ENCODE measurements at regions not wholly inside any gene's neighbourhood (a gene's known extent, or its start where the extent isn't known, plus 50 kb on each side); places are given as distances from the start of the nearest gene placed in this dataset.
A peak's percentile ranks its signal among the peaks of the same experiment; 100 is the strongest.
"Not testable (repeated sequence)": the region's sequence is repeated elsewhere in the genome, so short reads cannot be mapped to it uniquely, and the experiment has no call there.

DNA sequence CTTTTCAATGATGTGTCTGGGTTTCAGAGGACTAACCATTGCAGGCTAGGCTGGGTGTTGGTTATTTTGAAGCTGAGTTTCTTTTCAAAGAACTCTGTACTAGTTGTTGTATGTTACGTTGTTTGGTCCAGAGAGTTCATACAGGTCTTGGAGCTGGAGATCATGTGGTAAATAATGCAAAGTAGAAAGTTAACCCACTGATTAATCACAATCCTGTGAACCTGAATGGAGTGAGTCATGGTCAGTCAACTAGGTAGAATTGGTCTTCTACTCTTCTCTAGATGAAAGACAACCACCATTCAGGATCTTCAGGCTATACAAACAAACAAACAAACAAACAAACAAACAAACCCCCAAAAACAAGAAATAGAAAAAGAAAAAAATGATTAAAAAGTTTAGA lies 388.9 kb upstream of the ACTBL2 start:
- 89 to 96% (median 93%) methylated on average over 1 of the region's 1 CpG for WGBS, 4 donors
- Histone ChIP-seq H3K9me3 (no peaks in the 10 kb centered on the region), H3K36me3 (no peaks in the 10 kb centered on the region), H3K4me1 (no peaks in the 10 kb centered on the region), H3K27ac (no peak overlapping the region), H3K4me3 (no peak overlapping the region), H3K27me3 (no peaks in the 10 kb centered on the region)
- TF ChIP-seq, protein P1, sequence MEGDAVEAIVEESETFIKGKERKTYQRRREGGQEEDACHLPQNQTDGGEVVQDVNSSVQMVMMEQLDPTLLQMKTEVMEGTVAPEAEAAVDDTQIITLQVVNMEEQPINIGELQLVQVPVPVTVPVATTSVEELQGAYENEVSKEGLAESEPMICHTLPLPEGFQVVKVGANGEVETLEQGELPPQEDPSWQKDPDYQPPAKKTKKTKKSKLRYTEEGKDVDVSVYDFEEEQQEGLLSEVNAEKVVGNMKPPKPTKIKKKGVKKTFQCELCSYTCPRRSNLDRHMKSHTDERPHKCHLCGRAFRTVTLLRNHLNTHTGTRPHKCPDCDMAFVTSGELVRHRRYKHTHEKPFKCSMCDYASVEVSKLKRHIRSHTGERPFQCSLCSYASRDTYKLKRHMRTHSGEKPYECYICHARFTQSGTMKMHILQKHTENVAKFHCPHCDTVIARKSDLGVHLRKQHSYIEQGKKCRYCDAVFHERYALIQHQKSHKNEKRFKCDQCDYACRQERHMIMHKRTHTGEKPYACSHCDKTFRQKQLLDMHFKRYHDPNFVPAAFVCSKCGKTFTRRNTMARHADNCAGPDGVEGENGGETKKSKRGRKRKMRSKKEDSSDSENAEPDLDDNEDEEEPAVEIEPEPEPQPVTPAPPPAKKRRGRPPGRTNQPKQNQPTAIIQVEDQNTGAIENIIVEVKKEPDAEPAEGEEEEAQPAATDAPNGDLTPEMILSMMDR (IDR thresholded peaks at IDR 0.05): no peak
- TF ChIP-seq POLR2A (IDR thresholded peaks at IDR 0.05): no peak
- ATAC-seq (no peak), DNase-seq (no peak)
- intact Hi-C loops (cut with DNase I): no loop called here

DNA sequence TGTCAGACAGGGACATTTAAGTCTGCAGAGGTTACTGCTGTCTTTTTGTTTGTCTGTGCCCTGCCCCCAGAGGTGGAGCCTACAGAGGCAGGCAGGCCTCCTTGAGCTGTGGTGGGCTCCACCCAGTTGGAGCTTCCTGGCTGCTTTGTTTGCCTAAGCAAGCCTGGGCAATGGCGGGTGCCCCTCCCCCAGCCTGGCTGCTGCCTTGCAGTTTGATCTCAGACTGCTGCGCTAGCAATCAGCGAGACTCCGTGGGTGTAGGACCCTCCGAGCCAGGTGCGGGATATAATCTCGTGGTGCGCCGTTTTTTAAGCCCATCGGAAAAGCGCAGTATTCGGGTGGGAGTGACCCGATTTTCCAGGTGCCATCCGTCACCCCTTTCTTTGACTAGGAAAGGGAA lies 387.7 kb upstream of the ACTBL2 start:
- H3K36me3 ChIP-seq; H3K4me3 ChIP-seq; H3K27me3 ChIP-seq; ATAC-seq; DNase-seq; H3K4me1 ChIP-seq; intact Hi-C loops (cut with DNase I); H3K9me3 ChIP-seq; H3K27ac ChIP-seq: not testable (repeated sequence)
- WGBS, 4 donors: 89 to 95% (median 94%) methylated on average over 7 to 13 of the region's 14 CpGs

DNA sequence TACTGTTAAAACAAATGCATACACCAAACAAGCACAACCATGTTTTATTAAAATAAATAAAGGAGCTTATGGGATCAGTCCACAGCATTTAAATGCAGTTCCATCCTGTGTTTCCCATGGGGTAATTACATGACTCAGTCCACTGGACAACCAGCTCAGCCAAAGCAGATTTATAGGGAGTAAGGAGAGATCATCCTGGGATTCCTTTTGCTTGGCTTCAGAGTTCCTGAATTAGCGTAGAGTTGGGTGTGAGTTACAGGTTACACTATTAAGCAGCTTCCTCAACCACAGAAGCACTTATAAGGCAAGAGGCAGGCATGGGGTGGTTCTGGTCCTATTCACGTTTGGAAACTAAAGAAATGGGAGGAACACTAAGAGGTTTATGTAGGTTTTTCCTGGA lies 381.1 kb upstream of the ACTBL2 start:
- Histone ChIP-seq H3K36me3 (no peaks in the 10 kb centered on the region), H3K27ac (no peak overlapping the region), H3K4me3 (no peak overlapping the region), H3K9me3 (no peaks in the 10 kb centered on the region), H3K27me3 (no peaks in the 10 kb centered on the region), H3K4me1 (peaks cover 0 to 16% (median 2%) of the 10 kb centered on the region in 12 donors)
- 91 to 97% (median 94%) methylated on average over 2 of the region's 2 CpGs for WGBS, 4 donors
- ATAC-seq (no peak), DNase-seq (no peak)
- intact Hi-C loops (cut with DNase I): loop anchor here in 1 of 10 donors (10.0 kb wide), 1 partner anchor 59 kb away; no protein-coding TSS in a partner anchor
- no peak for TF ChIP-seq POLR2A (IDR thresholded peaks at IDR 0.05)
- TF ChIP-seq, protein P1 (IDR thresholded peaks at IDR 0.05): no peak

DNA sequence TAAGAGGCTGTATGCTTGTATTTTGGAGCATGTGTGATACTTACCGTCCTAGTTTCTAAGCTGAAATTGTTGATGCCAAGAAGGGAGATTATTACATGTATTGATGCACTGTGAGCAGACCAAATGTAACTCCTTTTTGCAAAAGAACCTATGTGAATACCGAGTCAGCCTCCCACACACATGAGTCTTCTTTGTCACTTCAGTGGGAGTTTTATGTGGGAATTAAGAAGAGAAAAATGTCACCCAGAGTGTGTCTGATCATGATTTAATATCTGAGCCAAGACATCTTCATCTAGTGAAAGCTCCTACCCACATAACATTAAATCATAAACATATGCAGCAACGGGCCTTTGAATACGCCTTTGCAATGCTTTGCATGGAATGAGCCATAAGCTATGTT lies 380.3 kb upstream of the ACTBL2 start:
- H3K9me3 ChIP-seq: no peaks in the 10 kb centered on the region
- TF ChIP-seq POLR2A (IDR thresholded peaks at IDR 0.05): no peak
- TF ChIP-seq, protein P1 (IDR thresholded peaks at IDR 0.05): no peak
- ATAC-seq: peak in 2 of 4 donors; percentile 12 to 20
- H3K36me3 ChIP-seq: no peaks in the 10 kb centered on the region
- intact Hi-C loops (cut with DNase I): loop anchor here in 1 of 10 donors (10.0 kb wide), 1 partner anchor 58 kb away; no protein-coding TSS in a partner anchor
- H3K27ac ChIP-seq: peak overlapping the region in 8 of 12 donors; percentile 1 to 51 (median 40)
- 74 to 79% (median 78%) methylated on average over 4 of the region's 4 CpGs for WGBS, 4 donors
- H3K4me3 ChIP-seq: no peak overlapping the region
- no peak for DNase-seq
- peaks cover 0 to 19% (median 3%) of the 10 kb centered on the region in 12 donors for H3K4me1 ChIP-seq
- H3K27me3 ChIP-seq: no peaks in the 10 kb centered on the region

DNA sequence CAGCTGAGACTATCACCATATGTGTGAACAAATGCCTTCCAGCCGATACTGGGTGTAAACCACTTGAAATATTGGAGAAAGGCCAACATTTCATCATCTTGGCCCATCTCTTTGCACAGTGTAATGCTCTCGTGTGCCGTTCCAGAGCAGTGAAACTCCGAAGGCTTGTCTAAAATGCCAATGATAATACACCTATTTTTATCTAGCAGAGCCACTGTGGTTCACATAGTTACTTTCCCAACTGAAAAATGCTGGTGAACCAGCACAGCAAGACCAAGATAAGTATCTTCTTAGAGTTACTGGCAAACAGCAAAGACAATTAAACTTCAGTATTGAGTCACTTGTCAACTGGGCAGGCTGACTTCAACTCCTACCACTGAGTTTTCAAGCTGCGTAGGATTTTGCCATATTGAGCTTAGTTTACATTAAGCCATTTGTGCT lies 379.9 kb upstream of the ACTBL2 start:
- H3K27ac ChIP-seq: peak overlapping the region in 8 of 12 donors; percentile 1 to 51 (median 40)

More for the DNA sequence above, 379.9 kb upstream of the ACTBL2 start:
- Histone ChIP-seq H3K4me1 (peaks cover 0 to 19% (median 3%) of the 10 kb centered on the region in 12 donors), H3K9me3 (no peaks in the 10 kb centered on the region), H3K4me3 (no peak overlapping the region), H3K27me3 (no peaks in the 10 kb centered on the region), H3K36me3 (no peaks in the 10 kb centered on the region)
- DNase-seq (peak in 2 of 5 donors; percentile 27 to 36), ATAC-seq (peak; percentile 91 to 96 (median 94))
- 35 to 52% (median 44%) methylated on average over 5 of the region's 5 CpGs for WGBS, 4 donors
- TF ChIP-seq POLR2A (IDR thresholded peaks at IDR 0.05): no peak
- TF ChIP-seq, protein P1 (IDR thresholded peaks at IDR 0.05): no peak
- intact Hi-C loops (cut with DNase I): loop anchor here in 1 of 10 donors (10.0 kb wide), 1 partner anchor 58 kb away; no protein-coding TSS in a partner anchor
